H9 (cell line): ENCODE measurements at regions not wholly inside any gene's neighbourhood (a gene's known extent, or its start where the extent isn't known, plus 50 kb on each side); places are given as distances from the start of the nearest gene placed in this dataset.

Experiments used
- DNase-seq: peaks from one replicate; pipeline ENCODE4 v3.0.0-alpha.2; 2017
- H2AFZ ChIP-seq: one replicate; pipeline ENCODE4 v1.6.1; 2013; ENCODE audit warnings: mild to moderate bottlenecking, low read length, control low read depth, moderate library complexity
- H2AK5ac ChIP-seq: 2 replicates; pipeline ENCODE4 v1.6.1; 2013; ENCODE audit warnings: low read length, control low read depth, mixed read lengths; ENCODE audit not compliant: insufficient read length
- H2BK120ac ChIP-seq: one replicate; pipeline ENCODE4 v1.6.1; 2013; ENCODE audit warnings: low read depth, mild to moderate bottlenecking, low read length, control low read depth, inconsistent platforms; ENCODE audit not compliant: poor library complexity, severe bottlenecking
- H2BK12ac ChIP-seq: 2 replicates; pipeline ENCODE4 v1.6.1; 2013; ENCODE audit warnings: low read length, control low read depth, mixed read lengths, low read depth; ENCODE audit not compliant: insufficient read length
- H2BK15ac ChIP-seq: 2 replicates; pipeline ENCODE4 v1.6.1; 2013; ENCODE audit warnings: low read depth, low read length, control low read depth
- H2BK20ac ChIP-seq: one replicate; pipeline ENCODE4 v1.6.1; 2013; ENCODE audit warnings: low read depth, mild to moderate bottlenecking, low read length, control low read depth, inconsistent platforms; ENCODE audit not compliant: poor library complexity, severe bottlenecking
- H2BK5ac ChIP-seq: 2 replicates; pipeline ENCODE4 v1.6.1; 2013; ENCODE audit warnings: low read length, control low read depth, mixed read lengths; ENCODE audit not compliant: insufficient read length
- H3K14ac ChIP-seq: 2 replicates; pipeline ENCODE4 v1.6.1; 2013; ENCODE audit warnings: low read length, control low read depth; ENCODE audit not compliant: insufficient read depth
- H3K18ac ChIP-seq: 2 replicates; pipeline ENCODE4 v1.6.1; 2013; ENCODE audit warnings: low read depth, mild to moderate bottlenecking, mixed read lengths, low read length, control low read depth; ENCODE audit not compliant: insufficient read length
- H3K23ac ChIP-seq: 2 replicates; pipeline ENCODE4 v1.6.1; 2013; ENCODE audit warnings: low read length, control low read depth, mixed read lengths, low read depth; ENCODE audit not compliant: insufficient read length
- H3K23me2 ChIP-seq: 2 replicates; pipeline ENCODE4 v1.6.1; 2013; ENCODE audit warnings: low read depth, mild to moderate bottlenecking, mixed read lengths, low read length, control low read depth; ENCODE audit not compliant: insufficient read length, poor library complexity, severe bottlenecking
- H3K27ac ChIP-seq: 2 replicates; pipeline ENCODE4 v1.5.1; 2013; ENCODE audit warnings: low read length, control low read depth, mixed read lengths, low read depth; ENCODE audit not compliant: insufficient read length
- H3K27me3 ChIP-seq: 2 replicates; pipeline ENCODE4 v1.6.1; 2013; ENCODE audit warnings: low read length, control low read depth, inconsistent platforms; ENCODE audit not compliant: insufficient read depth
- H3K4ac ChIP-seq: 2 replicates; pipeline ENCODE4 v1.6.1; 2013; ENCODE audit warnings: low read depth, mild to moderate bottlenecking, control low read depth, inconsistent platforms, low read length, moderate library complexity
- H3K4me1 ChIP-seq: 2 replicates; pipeline ENCODE4 v1.6.1; 2013; ENCODE audit warnings: low read length, control low read depth, inconsistent platforms; ENCODE audit not compliant: insufficient read depth
- H3K4me2 ChIP-seq: 2 replicates; pipeline ENCODE4 v1.6.1; 2013; ENCODE audit warnings: low read length, control low read depth, mixed read lengths; ENCODE audit not compliant: insufficient read length, insufficient read depth
- H3K56ac ChIP-seq: 2 replicates; pipeline ENCODE4 v1.6.1; 2013; ENCODE audit warnings: low read depth, mild to moderate bottlenecking, mixed read lengths, low read length, control low read depth; ENCODE audit not compliant: insufficient read length
- H3K79me1 ChIP-seq: 2 replicates; pipeline ENCODE4 v1.6.1; 2013; ENCODE audit warnings: low read depth, mild to moderate bottlenecking, moderate library complexity, low read length, control low read depth, inconsistent platforms; ENCODE audit not compliant: insufficient read depth, poor library complexity, severe bottlenecking
- H3K79me2 ChIP-seq: 2 replicates; pipeline ENCODE4 v1.6.1; 2013; ENCODE audit warnings: low read length, control low read depth, inconsistent platforms; ENCODE audit not compliant: insufficient read depth
- H3K9ac ChIP-seq: 2 replicates; pipeline ENCODE4 v1.6.1; 2013; ENCODE audit warnings: low read length, control low read depth, mixed read lengths; ENCODE audit not compliant: insufficient read length; ENCODE audit errors: extremely low read depth
- H3K9me3 ChIP-seq: one replicate; pipeline ENCODE4 v1.6.1; 2013; ENCODE audit warnings: low read depth, low read length, inconsistent platforms; ENCODE audit not compliant: control insufficient read depth
- H3T11ph ChIP-seq: one replicate; pipeline ENCODE4 v1.6.1; 2013; ENCODE audit warnings: mild to moderate bottlenecking, low read length, control low read depth, inconsistent platforms
- H4K20me1 ChIP-seq: one replicate; pipeline ENCODE4 v1.6.1; 2013; ENCODE audit not compliant: control insufficient read depth, insufficient read length, insufficient read depth
- H4K5ac ChIP-seq: 2 replicates; pipeline ENCODE4 v1.6.1; 2013; ENCODE audit warnings: low read depth, mild to moderate bottlenecking, mixed read lengths, low read length, control low read depth; ENCODE audit not compliant: insufficient read length
- H4K8ac ChIP-seq: replicated peaks from 2 replicates; pipeline ENCODE4 v1.6.1; 2013; ENCODE audit warnings: low read length, control low read depth, mixed read lengths, low read depth; ENCODE audit not compliant: insufficient read length
- H4K91ac ChIP-seq: 2 replicates; pipeline ENCODE4 v1.6.1; 2013; ENCODE audit warnings: low read depth, mild to moderate bottlenecking, moderate library complexity, mixed read lengths, low read length, control low read depth; ENCODE audit not compliant: insufficient read length
- H3K27ac Mint-ChIP-seq, 3 experiments: 2 replicates in 2 of 3; 3 replicates in 1 of 3; pipeline ENCODE4 v1.8.0; 2020 to 2021; ENCODE audit warnings: mixed read lengths in 3 of 3, mild to moderate bottlenecking in 1 of 3, moderate library complexity in 1 of 3
- H3K27me3 Mint-ChIP-seq: 2 replicates; pipeline ENCODE4 v1.8.0; 2021; ENCODE audit warnings: low read depth, mild to moderate bottlenecking, moderate library complexity, mixed read lengths
- H3K36me3 Mint-ChIP-seq, 3 experiments: 2 replicates in 2 of 3; 3 replicates in 1 of 3; pipeline ENCODE4 v1.8.0; 2020 to 2021; ENCODE audit warnings: low read depth in 3 of 3, mixed read lengths in 3 of 3; ENCODE audit not compliant: insufficient read depth in 1 of 3
- H3K4me1 Mint-ChIP-seq, 2 experiments: 2 replicates each; pipeline ENCODE4 v1.8.0; 2020; ENCODE audit warnings: mixed read lengths in 2 of 2
- H3K4me3 Mint-ChIP-seq, 2 experiments: 2 replicates in 1 of 2; 3 replicates in 1 of 2; pipeline ENCODE4 v1.8.0; 2020 to 2021; ENCODE audit warnings: mild to moderate bottlenecking in 2 of 2, mixed read lengths in 2 of 2, moderate library complexity in 1 of 2
- H3K9me3 Mint-ChIP-seq, 2 experiments: 2 replicates in 1 of 2; 3 replicates in 1 of 2; pipeline ENCODE4 v1.8.0; 2020; ENCODE audit warnings: mild to moderate bottlenecking in 2 of 2, mixed read lengths in 2 of 2, moderate library complexity in 1 of 2
- CTCF ChIP-seq: fragments of 200-600 bp; sonication (generic); conservative IDR thresholded peaks from 3 replicates; pipeline ENCODE4 v1.8.0; 2021; ENCODE audit warnings: antibody characterized with exemption, mild to moderate bottlenecking
- whole genome bisulfite sequencing: extraction: QIAGEN DNeasy Blood & Tissue Kit; methylation state at CpG from one replicate; pipeline ENCODE4 v1.1.7; 2013; ENCODE audit warnings: missing lambda C conversion rate, low lambda C conversion rate, mixed read lengths; ENCODE audit not compliant: insufficient read length; ENCODE audit errors: extremely low coverage; 5-methylcytosine and 5-hydroxymethylcytosine counted together

GRCh38 chr21:32958288-32959002 is 67.3 kb upstream of the OLIG2 start:
- Histone ChIP-seq H2AK5ac (no peak overlapping the region), H3K56ac (no peak overlapping the region), H2BK15ac (no peak overlapping the region), H4K91ac (no peak overlapping the region), H3K27me3 (no peaks in the 10 kb centered on the region), H3K4me1 (peaks cover 8% of the 10 kb centered on the region), H3K18ac (no peak overlapping the region), H3K9ac (no peak overlapping the region), H4K8ac (no peak overlapping the region), H2AFZ (peak overlapping the region; percentile 67), H3K14ac (no peak overlapping the region; the same call in 1 of the 2 replicates), H3K4ac (no peak overlapping the region), H3T11ph (no peak overlapping the region), H3K79me1 (no peaks in the 10 kb centered on the region), H3K27ac (no peak overlapping the region), H2BK12ac (no peak overlapping the region), H2BK120ac (no peak overlapping the region), H4K5ac (no peak overlapping the region), H2BK5ac (no peak overlapping the region), H3K9me3 (no peaks in the 10 kb centered on the region), H2BK20ac (no peak overlapping the region), H3K23me2 (no peaks in the 10 kb centered on the region), H3K23ac (no peak overlapping the region), H3K79me2 (no peaks in the 10 kb centered on the region), H4K20me1 (peaks cover 3% of the 10 kb centered on the region), H3K4me2 (no peak overlapping the region)
- peak; percentile 57 for DNase-seq
- no peak overlapping the region for H3K27ac Mint-ChIP-seq
- H3K36me3 Mint-ChIP-seq, result peaks cover 0 to 5% (median 0%) of the 10 kb centered on the region in 3 experiments; a peak in 1 of 7 replicates
- peaks cover 57 to 68% of the 10 kb centered on the region in 2 experiments for H3K4me1 Mint-ChIP-seq
- no peak for TF ChIP-seq CTCF
- peaks cover 0 to 2% of the 10 kb centered on the region in 2 experiments; a peak in 2 of 5 replicates for H3K9me3 Mint-ChIP-seq
- H3K27me3 Mint-ChIP-seq, result no peaks in the 10 kb centered on the region; the same call in 1 of the 2 replicates
- WGBS, result no CpG with 5 or more reads among the region's 6 CpGs
- no peak overlapping the region for H3K4me3 Mint-ChIP-seq
